CD4-positive, alpha-beta T cell treated with Interleukin-4 for 1 hour (primary cell): ENCODE measurements at regions not wholly inside any gene's neighbourhood (a gene's known extent, or its start where the extent isn't known, plus 50 kb on each side); places are given as distances from the start of the nearest gene placed in this dataset.
A peak's percentile ranks its signal among the peaks of the same experiment; 100 is the strongest.
"Not testable (repeated sequence)": the region's sequence is repeated elsewhere in the genome, so short reads cannot be mapped to it uniquely, and the experiment has no call there.

Experiments used
- DNase-seq, 2 donors: peaks; one replicate each; pipeline ENCODE4 v3.0.0-alpha.2; 2020 to 2022

DNA sequence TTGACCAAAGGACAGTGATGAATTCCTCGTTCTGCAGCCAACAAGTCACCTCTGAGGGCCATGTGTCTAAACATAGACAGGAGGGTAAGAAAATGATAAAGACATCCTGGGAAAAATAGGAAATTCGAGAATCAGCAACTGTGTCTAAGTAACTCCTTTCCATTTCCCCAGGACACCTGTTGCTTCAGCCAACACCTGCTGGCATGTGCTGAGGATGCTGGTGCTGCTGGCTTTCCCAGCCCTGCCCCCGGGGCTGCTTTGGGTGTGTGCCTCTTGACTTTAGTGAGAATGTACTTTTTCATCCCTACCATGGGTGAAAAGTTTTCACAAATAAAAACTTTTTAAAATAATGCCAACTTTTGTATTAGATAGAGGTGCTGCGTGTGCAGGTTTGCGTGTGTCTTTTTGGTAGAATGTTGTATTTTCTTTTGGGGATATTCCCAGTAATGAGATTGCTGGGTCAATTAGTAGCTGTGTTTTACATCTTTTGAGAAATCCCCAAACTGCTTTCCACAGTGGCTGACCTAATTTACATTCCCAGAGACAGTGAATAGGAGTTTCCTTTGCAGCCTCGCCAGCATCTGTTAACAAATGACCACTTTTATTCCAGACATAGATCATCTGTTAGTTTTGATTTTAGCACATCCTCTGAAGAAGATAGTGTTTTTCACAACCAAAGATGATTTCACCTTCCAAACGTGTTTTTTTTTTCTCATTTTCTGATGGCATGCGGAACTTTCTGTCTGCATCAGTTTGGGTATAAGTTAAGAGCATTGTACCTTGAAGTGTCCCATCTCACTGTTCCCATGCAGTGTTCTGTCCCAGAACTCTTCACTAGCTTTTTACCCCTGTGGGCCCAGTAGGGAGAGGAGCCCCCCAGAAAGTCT, 104.2 kb upstream of the ACBD5 start:
- no peak for DNase-seq

DNA sequence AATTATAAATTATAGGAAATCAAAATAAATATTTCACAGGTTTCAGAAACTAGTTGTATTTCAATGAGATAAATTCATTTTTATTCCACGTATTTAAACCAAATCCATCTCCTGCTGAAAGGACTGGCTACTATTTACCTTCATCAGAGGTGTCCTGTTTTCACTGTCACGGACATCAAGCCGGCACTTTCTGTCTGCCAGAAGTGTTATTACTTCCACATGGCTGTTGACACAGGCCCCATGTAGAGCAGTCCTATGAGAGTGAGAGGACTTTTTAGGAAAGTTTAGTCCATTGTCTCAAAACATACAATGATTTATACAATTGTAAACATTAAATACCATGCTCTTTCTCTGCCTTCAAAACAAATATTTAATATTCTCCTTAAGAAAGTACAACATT, 100.4 kb upstream of the ACBD5 start:
- no peak for DNase-seq

DNA sequence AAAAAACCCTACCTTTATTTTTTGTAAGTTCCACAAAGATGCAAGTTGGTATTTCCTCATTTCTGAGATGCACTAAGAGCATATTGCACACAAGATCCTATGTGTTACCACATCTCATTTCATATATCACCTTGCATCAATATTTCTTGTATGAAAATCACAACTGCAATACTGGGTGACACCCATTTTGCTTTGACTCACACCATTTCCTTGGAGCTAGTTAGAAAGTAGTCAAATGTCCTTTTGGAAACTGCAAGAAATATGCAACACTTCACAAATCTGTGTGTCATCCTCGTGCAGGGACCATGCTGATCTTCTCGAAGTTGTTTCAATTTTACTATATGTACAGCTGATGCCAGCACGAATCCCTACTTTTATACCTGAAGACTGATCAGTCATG, 94.6 kb upstream of the ACBD5 start:
- DNase-seq = not testable (repeated sequence)

DNA sequence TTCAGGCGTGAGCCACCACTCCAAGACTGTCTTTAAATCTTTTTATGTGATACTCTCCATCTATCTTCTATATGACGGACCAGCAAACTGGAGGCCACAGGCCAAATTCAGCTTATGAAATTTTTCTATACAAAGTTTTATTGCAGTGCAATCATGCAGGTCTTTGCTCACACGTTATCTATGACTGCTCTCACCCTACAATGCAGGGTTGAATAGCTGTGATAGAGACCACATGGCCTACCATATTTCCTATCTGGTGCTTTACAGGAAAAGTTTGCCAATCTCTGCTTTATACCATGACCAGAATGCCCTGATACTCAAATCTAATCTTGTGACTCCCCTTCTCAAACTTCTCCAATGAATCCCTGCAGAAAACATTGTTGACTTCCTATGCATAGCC, 89.5 kb upstream of the ACBD5 start:
- no peak for DNase-seq

DNA sequence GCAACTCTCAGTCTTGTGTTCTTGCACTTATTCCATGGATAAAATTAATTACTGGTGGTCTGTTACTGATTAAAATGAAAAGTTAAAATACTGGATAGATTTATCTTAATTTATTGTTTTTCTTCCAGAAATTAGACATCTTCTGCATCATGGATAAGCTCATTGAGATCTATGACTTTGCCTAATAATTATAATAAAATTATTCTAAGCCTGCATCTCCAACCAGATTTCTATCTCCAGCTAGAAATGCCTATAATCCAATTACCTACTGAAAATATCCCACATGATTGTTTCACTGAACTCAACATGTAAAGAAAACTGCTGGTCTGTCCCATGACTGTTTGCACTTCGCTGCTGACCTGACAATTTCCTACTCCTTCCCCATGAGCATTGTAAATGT, 88.3 kb upstream of the ACBD5 start:
- no peak for DNase-seq

DNA sequence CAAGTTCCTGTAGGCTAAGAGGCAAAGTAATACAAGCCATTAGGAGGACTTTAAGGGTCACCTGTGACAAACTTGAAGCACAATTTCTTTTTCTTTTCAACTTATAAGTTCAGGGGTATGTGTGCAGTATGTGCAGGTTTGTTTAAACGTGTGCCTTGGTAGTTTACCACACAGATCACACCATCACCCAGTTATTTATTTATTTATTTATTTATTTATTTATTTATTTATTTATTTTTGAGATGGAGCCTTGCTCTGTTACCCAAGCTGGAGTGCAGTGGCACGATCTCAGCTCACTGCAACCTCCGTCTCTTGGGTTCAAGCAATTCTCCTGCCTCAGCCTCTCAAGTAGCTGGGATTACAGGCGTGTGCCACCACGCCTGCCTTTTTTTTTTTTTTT, 86.2 kb upstream of the ACBD5 start:
- not testable (repeated sequence) for DNase-seq

DNA sequence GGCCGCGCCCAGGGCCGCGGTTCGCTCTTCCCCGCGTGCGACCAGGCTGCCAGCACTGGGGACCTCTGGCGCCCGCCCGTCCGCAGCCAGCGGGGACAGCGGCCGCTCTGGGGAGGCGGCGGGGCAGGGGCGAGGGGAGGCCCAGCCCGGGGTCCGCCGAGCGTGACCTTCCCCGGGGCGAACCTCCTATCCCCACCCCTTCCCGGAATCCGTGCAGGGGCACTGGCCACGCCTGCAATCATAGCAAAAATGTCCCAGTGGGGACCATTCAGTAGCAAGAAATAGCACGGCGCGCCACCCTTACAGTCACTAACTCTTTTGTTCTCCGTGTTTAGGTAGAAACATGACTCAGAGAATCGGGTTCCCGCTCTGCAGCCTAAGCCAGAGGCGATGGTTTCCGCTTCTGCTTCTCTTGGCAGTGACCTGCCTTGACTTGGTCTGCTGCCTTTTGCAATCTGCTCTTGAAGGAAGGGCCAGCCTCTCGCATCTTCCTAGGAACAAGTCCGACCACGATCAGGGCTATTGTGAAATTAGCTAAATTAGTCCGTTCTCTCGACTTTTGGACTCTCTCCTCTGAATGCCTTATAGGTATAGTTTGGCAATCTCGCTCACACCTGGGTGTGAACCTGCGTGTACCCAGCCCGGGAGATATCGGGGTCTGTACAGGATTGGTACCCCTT, 79.3 kb upstream of the ACBD5 start:
- peak; percentile 15 to 85 for DNase-seq

DNA sequence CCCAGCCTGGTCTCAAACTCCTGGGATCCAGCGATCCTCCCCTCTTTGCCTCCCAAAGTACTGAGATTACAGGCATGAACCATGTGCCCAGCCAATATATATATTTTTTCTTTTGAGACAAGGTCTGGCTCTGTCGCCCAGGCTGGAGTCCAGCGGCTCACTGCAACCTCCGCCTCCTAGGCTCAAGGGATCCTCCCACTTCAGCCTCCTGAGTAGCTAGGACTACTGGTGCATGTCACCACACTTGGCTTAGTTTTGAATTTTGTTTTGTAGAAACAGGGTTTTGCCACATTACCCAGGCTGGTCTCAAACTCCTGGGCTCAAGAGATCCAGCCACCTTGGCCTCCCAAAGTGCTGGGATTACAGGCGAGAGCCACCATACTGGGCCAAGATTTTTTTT, 78.5 kb upstream of the ACBD5 start:
- DNase-seq = not testable (repeated sequence)

DNA sequence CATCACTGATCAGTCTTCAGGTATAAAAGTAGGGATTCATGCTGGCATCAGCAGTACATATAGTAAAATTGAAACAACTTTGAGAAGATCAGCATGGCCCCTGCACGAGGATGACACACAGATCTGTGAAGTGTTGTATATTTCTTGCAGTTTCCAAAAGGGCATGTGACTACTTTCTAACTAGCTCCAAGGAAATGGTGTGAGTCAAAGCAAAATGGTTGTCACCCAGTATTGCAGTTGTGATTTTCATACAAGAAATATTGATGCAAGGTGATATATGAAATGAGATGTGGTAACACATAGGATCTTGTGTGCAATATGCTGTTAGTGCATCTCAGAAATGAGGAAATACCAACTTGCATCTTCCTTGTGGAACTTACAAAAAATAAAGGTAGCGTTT, 74.5 kb upstream of the ACBD5 start:
- not testable (repeated sequence) for DNase-seq

DNA sequence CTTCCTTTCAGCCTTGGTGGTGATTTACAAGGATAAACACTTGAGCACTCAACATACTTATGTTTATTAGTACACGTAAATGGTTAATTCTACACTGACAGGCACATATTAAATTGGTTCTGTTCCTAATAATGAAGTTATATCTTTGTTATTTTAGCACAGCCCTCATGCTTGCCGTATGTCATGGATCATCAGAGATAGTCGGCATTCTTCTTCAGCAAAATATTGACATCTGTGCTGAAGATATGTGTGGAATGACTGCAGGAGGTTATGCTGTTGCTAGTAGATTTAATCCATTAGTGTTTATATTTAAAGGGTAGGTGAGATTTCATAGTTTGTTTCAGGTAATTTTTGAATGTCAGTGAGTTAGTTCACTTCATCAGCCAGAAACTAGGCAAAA, 73.0 kb upstream of the ACBD5 start:
- DNase-seq = not testable (repeated sequence)

DNA sequence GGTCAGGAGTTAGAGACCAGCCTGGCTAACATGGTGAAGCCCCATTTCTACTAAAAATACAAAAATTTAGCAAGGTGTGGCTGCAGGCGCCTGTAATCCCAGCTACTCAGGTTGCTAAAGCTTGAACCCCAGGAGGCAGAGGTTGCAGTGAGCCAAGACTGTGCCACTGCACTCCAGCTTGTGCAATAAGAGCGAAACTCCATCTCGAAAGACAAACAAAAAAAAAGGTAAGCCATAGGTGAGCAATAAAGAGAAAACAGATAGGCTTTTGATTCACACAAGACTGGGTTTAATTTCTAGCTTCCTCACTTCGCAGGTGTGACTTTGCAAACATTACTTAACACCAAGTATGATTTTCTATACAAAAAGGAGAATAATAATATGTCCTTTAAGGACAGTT, 72.3 kb upstream of the ACBD5 start:
- no peak for DNase-seq

DNA sequence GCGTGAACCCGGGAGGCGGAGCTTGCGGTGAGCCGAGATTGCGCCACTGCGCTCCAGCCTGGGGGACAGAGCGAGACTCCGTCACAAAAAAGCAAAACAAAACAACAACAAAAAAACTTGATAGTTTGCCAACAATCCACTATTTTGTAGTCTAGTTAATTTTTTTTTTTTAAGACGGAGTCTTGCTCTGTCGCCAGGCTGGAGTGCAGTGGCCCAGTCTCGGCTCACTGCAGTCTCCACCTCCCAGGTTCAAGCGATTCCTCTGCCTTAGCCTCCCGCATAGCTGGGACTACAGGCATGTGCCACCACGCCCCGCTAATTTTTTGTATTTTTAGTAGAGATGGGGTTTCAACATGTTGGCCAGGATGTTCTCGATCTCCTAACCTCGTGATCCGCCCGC, 71.2 kb upstream of the ACBD5 start:
- not testable (repeated sequence) for DNase-seq

DNA sequence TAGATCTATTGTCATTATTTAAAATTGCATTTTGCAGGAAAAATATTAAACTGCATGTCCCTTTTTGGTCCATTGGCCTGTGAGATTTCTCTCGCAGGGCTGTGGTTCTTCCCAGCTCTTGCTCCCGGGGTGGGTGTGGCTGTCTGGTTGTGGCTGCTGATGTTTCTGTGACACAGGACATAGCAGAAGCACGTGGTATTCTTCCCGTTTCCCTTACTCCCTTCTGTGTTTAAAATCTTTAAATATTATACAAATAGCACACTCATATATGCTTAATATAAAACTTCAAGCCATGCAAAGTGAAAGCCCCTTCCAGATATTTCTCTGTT, 57.9 kb upstream of the ACBD5 start:
- DNase-seq = not testable (repeated sequence)

DNA sequence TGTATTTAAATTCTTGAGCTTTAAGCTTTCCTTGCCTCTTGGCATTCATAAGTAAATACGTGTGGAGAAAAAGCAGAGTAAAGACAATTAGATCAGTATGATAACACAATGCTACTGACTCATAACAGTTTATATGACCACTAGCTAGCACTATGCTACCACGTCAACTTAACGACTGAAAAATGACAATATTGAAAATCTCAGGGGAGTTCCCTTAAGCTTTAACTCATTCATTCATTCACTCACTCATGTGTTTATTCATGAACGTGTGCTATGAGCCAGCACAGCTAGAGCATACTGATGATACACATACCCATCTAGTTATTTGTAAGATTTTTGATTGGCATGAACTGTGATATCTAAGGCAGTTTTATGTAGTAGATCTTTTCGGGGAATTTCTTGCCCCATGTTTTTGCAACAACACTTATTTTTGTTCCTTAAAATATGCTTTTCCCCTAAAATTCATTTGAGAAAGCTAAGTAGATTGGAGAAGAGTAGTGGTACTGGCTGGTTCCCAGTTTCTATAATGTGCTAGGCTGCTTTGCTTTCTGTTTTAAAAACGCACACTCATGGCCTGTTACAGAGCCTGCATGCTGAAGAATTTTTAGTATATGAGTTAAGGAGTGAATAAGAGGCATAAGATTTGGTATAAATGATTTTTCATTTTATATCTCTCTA, 57.4 kb upstream of the ACBD5 start:
- no peak for DNase-seq

DNA sequence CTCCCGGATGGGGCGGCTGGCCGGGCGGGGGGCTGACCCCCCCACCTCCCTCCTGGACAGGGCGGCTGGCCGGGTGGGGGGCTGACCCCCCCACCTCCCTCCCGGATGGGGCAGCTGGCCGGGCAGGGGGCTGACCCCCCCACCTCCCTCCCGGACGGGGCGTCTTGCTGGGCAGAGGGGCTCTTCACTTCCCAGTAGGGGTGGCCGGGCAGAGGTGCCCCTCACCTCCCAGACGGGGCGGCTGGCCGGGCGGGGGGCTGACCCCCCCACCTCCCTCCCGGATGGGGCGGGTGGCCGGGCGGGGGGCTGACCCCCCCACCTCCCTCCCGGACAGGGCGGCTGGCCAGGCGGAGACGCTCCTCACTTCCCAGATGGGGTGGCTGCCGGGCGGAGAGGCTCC, 55.7 kb upstream of the ACBD5 start:
- not testable (repeated sequence) for DNase-seq

DNA sequence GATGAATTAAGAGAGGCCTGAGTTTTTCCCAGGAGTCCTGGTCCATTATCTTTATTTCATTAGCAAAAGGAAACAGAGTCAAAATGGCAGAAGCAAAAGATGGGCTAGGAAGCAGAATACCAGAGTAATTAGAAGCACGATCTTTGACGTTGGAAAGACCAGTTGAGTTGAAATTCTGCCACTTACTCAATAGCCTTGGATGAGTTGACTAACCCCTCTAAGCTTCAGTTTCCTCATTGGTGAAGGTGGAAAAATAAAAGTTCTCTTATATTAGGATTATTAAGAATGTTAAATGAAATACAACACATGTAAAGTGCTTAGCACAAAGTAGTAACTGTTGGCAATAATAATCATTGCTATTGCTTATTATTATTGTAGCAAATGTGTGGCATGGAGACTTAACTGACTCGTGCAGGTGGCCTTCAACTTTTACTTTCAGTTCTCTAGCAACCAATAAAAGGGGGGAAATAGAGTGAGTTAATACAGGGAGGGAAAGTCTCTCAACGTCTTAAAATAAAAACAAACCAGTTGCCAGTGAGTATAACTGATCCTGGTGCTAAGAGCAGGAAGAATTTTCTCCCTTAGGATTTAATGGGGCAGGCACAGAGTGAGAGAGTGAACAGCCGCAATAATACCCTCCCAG, 50.8 kb upstream of the ACBD5 start:
- DNase-seq = peak in 1 of 2 donors; percentile 8
